OCI-M2 (cell line): ENCODE measurements at regions not wholly inside any gene's neighbourhood (a gene's known extent, or its start where the extent isn't known, plus 50 kb on each side); places are given as distances from the start of the nearest gene placed in this dataset.

ENCODE experiments used
- DNase-seq: peaks from one replicate; lab custom pipeline; 2025; ENCODE audit not compliant: unreplicated experiment; lab: John Stamatoyannopoulos, UW

- no peak for DNase-seq
Measured at GRCh38 chr5:173741087-173741486, 124.6 kb upstream of the BOD1 start.

- DNase-seq, result no peak
Measured at GRCh38 chr5:173741729-173742431, 125.4 kb upstream of the BOD1 start.

GRCh38 chr5:173742432-173742816 is 126.0 kb upstream of the BOD1 start:
- DNase-seq, result no peak

GRCh38 chr5:173743641-173744343 is 127.3 kb upstream of the BOD1 start:
- no peak for DNase-seq

GRCh38 chr5:173744551-173744950 is 128.1 kb upstream of the BOD1 start:
- DNase-seq, result no peak

GRCh38 chr5:173745123-173745522 is 128.7 kb upstream of the BOD1 start:
- DNase-seq, result no peak

GRCh38 chr5:173745557-173745956 is 129.1 kb upstream of the BOD1 start:
- DNase-seq, result no peak

- DNase-seq, result no peak
Measured at GRCh38 chr5:173746047-173746646, 129.7 kb upstream of the BOD1 start.

- DNase-seq, result no peak
Measured at GRCh38 chr5:173747876-173748275, 131.4 kb upstream of the BOD1 start.

GRCh38 chr5:173750538-173751265 is 134.3 kb upstream of the BOD1 start:
- no peak for DNase-seq

- DNase-seq, result no peak
Measured at GRCh38 chr5:173751266-173751600, 134.8 kb upstream of the BOD1 start.

GRCh38 chr5:173752653-173753052 is 135.5 kb upstream of the CPEB4 start:
- DNase-seq, result peak; percentile 29

- DNase-seq, result no peak
Measured at GRCh38 chr5:173753307-173754168, 134.6 kb upstream of the CPEB4 start.

GRCh38 chr5:173755319-173755718 is 132.8 kb upstream of the CPEB4 start:
- DNase-seq, result no peak

GRCh38 chr5:173757403-173758209 is 130.5 kb upstream of the CPEB4 start:
- DNase-seq, result no peak

GRCh38 chr5:173758676-173759075 is 129.5 kb upstream of the CPEB4 start:
- no peak for DNase-seq

GRCh38 chr5:173759691-173760090 is 128.5 kb upstream of the CPEB4 start:
- no peak for DNase-seq

GRCh38 chr5:173760461-173761177 is 127.5 kb upstream of the CPEB4 start:
- no peak for DNase-seq

- no peak for DNase-seq
Measured at GRCh38 chr5:173761178-173761513, 127.0 kb upstream of the CPEB4 start.

GRCh38 chr5:173762045-173762444 is 126.1 kb upstream of the CPEB4 start:
- no peak for DNase-seq
